Upper lobe of left lung (tissue), 6 donors: ENCODE measurements at regions not wholly inside any gene's neighbourhood (a gene's known extent, or its start where the extent isn't known, plus 50 kb on each side); places are given as distances from the start of the nearest gene placed in this dataset.
"Not testable (repeated sequence)": the region's sequence is repeated elsewhere in the genome, so short reads cannot be mapped to it uniquely, and the experiment has no call there.

Experiments
- ATAC-seq, 2 donors: fragments of 200-7000 bp; cut with Tn5 transposase; one replicate each; pipeline ENCODE4 v1.9.1; 2022; ENCODE audit warnings: mild to moderate bottlenecking in 2 of 2, moderate library complexity in 2 of 2; ENCODE audit not compliant: low FRiP score in 2 of 2
- DNase-seq, 2 donors: peaks; one replicate each; pipeline ENCODE4 v3.0.0-alpha.2; 2019 to 2020
- H3K27ac ChIP-seq, 4 donors: fragments of 200-600 bp; sonication (generic); one replicate each; pipeline ENCODE4 v1.5.1; 2016 to 2019
- H3K27me3 ChIP-seq, 4 donors: fragments of 200-600 bp; sonication (generic); one replicate each; pipeline ENCODE4 v1.5.1; 2017 to 2019
- H3K36me3 ChIP-seq, 4 donors: fragments of 200-600 bp; sonication (generic); one replicate each; pipeline ENCODE4 v1.5.1; 2016 to 2019
- H3K4me1 ChIP-seq, 4 donors: fragments of 200-600 bp; sonication (generic); one replicate each; pipeline ENCODE4 v1.5.1; 2018 to 2019
- H3K4me3 ChIP-seq, 4 donors: fragments of 200-600 bp; sonication (generic); one replicate each; pipeline ENCODE4 v1.5.1; 2017 to 2019; ENCODE audit warnings: mild to moderate bottlenecking in 2 of 4, moderate library complexity in 1 of 4
- H3K9me3 ChIP-seq, 4 donors: fragments of 200-600 bp; sonication (generic); one replicate each; pipeline ENCODE4 v1.5.1; 2018 to 2019
- EP300 ChIP-seq, 4 donors: sonication (generic); formaldehyde crosslinking; IDR thresholded peaks; one replicate each; pipeline ENCODE4 v1.5.1; 2017; ENCODE audit warnings: antibody characterized with exemption in 4 of 4, control low read depth in 2 of 4
- POLR2A ChIP-seq, 4 donors: fragments of 450-650 bp; IDR thresholded peaks; one replicate each; pipeline ENCODE4 v1.5.1; 2016 to 2017; ENCODE audit warnings: antibody characterized with exemption in 4 of 4, mild to moderate bottlenecking in 2 of 4
- POLR2AphosphoS5 ChIP-seq, 2 donors: sonication (generic); formaldehyde crosslinking; IDR thresholded peaks; one replicate each; pipeline ENCODE4 v1.5.1; 2017; ENCODE audit warnings: antibody characterized with exemption in 2 of 2
- WGBS, 2 donors: methylation state at CpG; one replicate each; pipeline ENCODE4 v1.1.5; 2017 to 2018; 5-methylcytosine and 5-hydroxymethylcytosine counted together
- TF ChIP-seq, protein P1 (sequence below), 6 experiments: fragments of 450-650 bp in 4 of 6; fragments of 200-600 bp in 2 of 6; sonication (generic) in 2 of 6; IDR thresholded peaks; one replicate each; pipeline ENCODE4 v1.5.1; 2016 to 2019; ENCODE audit warnings: antibody characterized with exemption in 6 of 6
- donor health status: DM: no; HTN: no; CAD: no; lungs with moderate emphysema.
- donor health status: DM: no; HTN: yes; CAD: no; lungs with severe emphysema.

- TF ChIP-seq EP300 (IDR thresholded peaks at IDR 0.05) = no peak
- no peak for TF ChIP-seq POLR2AphosphoS5 (IDR thresholded peaks at IDR 0.05)
- TF ChIP-seq, protein P1, sequence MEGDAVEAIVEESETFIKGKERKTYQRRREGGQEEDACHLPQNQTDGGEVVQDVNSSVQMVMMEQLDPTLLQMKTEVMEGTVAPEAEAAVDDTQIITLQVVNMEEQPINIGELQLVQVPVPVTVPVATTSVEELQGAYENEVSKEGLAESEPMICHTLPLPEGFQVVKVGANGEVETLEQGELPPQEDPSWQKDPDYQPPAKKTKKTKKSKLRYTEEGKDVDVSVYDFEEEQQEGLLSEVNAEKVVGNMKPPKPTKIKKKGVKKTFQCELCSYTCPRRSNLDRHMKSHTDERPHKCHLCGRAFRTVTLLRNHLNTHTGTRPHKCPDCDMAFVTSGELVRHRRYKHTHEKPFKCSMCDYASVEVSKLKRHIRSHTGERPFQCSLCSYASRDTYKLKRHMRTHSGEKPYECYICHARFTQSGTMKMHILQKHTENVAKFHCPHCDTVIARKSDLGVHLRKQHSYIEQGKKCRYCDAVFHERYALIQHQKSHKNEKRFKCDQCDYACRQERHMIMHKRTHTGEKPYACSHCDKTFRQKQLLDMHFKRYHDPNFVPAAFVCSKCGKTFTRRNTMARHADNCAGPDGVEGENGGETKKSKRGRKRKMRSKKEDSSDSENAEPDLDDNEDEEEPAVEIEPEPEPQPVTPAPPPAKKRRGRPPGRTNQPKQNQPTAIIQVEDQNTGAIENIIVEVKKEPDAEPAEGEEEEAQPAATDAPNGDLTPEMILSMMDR (IDR thresholded peaks at IDR 0.05) = no peak
- TF ChIP-seq POLR2A (IDR thresholded peaks at IDR 0.05) = no peak
- H3K27ac ChIP-seq = no peak overlapping the region
- H3K36me3 ChIP-seq = no peaks in the 10 kb centered on the region
- H3K4me1 ChIP-seq = peaks cover 0 to 7% (median 6%) of the 10 kb centered on the region in 4 donors
- no peak overlapping the region for H3K4me3 ChIP-seq
- WGBS, 2 donors = 89 to 94% methylated on average over 3 of the region's 3 CpGs
- no peaks in the 10 kb centered on the region for H3K27me3 ChIP-seq
- ATAC-seq (no peak), DNase-seq (no peak)
- no peaks in the 10 kb centered on the region for H3K9me3 ChIP-seq
Measured at GRCh38 chr5:67773411-67774266, 441.9 kb upstream of the PIK3R1 start.

DNA sequence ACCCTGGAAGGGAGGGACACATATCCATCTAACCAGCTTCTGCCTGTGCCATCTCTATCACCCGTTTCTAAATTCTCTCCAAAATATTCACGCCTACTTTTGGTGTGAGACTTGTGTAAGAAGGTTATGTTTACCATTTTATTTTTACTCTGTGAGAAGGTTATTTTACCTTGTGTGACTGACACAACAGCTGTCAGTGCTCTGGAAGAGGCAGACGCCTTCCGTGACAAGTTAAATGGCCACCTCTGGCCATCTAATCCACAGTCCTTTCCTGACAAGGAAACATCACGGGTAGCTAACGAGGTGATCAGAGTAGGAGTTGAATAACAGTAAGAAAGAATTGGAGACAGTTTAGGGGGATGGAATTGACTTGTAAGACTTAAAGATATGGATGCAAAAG is 443.8 kb upstream of the PIK3R1 start:
- no peak overlapping the region for H3K27ac ChIP-seq
- H3K4me1 ChIP-seq = peaks cover 0 to 7% (median 6%) of the 10 kb centered on the region in 4 donors
- WGBS, 2 donors = 87 to 93% methylated on average over 6 of the region's 6 CpGs
- no peaks in the 10 kb centered on the region for H3K27me3 ChIP-seq
- H3K36me3 ChIP-seq = no peaks in the 10 kb centered on the region
- TF ChIP-seq POLR2AphosphoS5 (IDR thresholded peaks at IDR 0.05) (no peak), EP300 (IDR thresholded peaks at IDR 0.05) (no peak), POLR2A (IDR thresholded peaks at IDR 0.05) (no peak)
- TF ChIP-seq, protein P1 (IDR thresholded peaks at IDR 0.05) = no peak
- ATAC-seq (no peak), DNase-seq (no peak)
- no peak overlapping the region for H3K4me3 ChIP-seq
- H3K9me3 ChIP-seq = no peaks in the 10 kb centered on the region

- 47 to 51% methylated on average over 2 of the region's 2 CpGs for WGBS, 2 donors
- ATAC-seq (no peak), DNase-seq (no peak)
- no peak overlapping the region for H3K27ac ChIP-seq
- H3K4me3 ChIP-seq = no peak overlapping the region
- H3K9me3 ChIP-seq = no peaks in the 10 kb centered on the region
- H3K36me3 ChIP-seq = no peaks in the 10 kb centered on the region
- TF ChIP-seq EP300 (IDR thresholded peaks at IDR 0.05) = no peak
- TF ChIP-seq, protein P1 (IDR thresholded peaks at IDR 0.05) = no peak
- TF ChIP-seq POLR2A (IDR thresholded peaks at IDR 0.05) = no peak
- no peak for TF ChIP-seq POLR2AphosphoS5 (IDR thresholded peaks at IDR 0.05)
- peaks cover 0 to 7% (median 6%) of the 10 kb centered on the region in 4 donors for H3K4me1 ChIP-seq
- no peaks in the 10 kb centered on the region for H3K27me3 ChIP-seq
Measured at GRCh38 chr5:67771221-67771620, 444.3 kb upstream of the PIK3R1 start.

DNA sequence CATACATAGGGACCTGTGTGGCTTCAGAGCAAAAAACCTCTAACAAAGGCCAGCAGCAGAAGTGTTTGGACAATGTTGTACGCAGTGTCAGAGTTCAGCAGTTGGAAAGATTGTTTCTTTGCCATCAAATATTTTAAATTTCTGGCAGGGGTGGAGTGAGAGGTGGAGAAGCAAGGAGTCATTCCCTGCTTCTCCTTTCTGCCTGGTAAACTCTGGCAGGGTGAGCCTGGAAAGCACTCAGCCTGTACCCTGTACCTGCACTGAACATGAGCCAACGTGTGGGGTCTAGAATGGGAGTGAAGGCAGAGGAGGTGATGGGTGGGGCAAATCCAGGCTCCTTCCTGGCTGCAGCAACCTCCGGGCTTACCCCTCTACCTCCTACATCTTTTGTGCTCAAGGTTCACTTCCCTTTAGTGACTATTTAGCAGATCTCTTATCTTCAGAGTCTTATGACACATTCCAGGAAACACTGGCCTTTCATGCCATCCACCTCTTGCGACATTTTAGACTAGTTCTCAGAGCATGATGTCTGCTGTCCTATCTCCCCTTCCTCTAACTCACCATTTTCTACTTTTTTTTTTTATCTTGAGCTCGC is 445.0 kb upstream of the PIK3R1 start:
- Histone ChIP-seq H3K27ac (no peak overlapping the region), H3K27me3 (no peaks in the 10 kb centered on the region), H3K36me3 (no peaks in the 10 kb centered on the region), H3K9me3 (no peaks in the 10 kb centered on the region), H3K4me1 (peaks cover 0 to 7% (median 6%) of the 10 kb centered on the region in 4 donors), H3K4me3 (no peak overlapping the region)
- peak; percentile 35 to 62 for ATAC-seq
- no peak for TF ChIP-seq POLR2A (IDR thresholded peaks at IDR 0.05)
- TF ChIP-seq POLR2AphosphoS5 (IDR thresholded peaks at IDR 0.05) = no peak
- DNase-seq = no peak
- WGBS, 2 donors = 34 to 38% methylated on average over 5 of the region's 5 CpGs

DNA sequence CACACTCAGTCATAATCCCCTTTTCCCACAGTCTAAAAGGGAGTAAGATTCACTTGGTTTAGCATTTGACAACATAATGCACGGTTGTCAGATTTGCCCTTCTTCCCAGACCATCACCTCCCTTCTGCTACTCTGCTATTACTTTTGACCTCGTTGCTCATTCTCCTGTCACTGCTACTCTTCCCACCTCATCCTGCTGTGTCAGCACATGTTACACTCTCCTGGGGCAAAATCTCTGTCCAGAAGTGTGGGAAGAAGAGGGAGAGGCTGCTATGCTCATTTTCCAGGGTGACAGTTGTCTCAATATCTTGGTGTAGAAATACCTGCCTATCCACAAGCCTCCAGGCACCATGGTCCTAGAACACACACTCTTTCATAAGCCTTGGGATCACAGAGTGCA is 449.9 kb upstream of the PIK3R1 start:
- Histone ChIP-seq H3K4me1 (peaks cover 0 to 6% (median 5%) of the 10 kb centered on the region in 4 donors), H3K9me3 (no peaks in the 10 kb centered on the region), H3K27me3 (no peaks in the 10 kb centered on the region), H3K27ac (no peak overlapping the region), H3K36me3 (no peaks in the 10 kb centered on the region), H3K4me3 (no peak overlapping the region)
- TF ChIP-seq POLR2A (IDR thresholded peaks at IDR 0.05) (no peak), POLR2AphosphoS5 (IDR thresholded peaks at IDR 0.05) (no peak), EP300 (IDR thresholded peaks at IDR 0.05) (no peak)
- TF ChIP-seq, protein P1 (IDR thresholded peaks at IDR 0.05) = no peak
- DNase-seq (no peak), ATAC-seq (no peak)
- 77 to 88% methylated on average over 2 of the region's 2 CpGs for WGBS, 2 donors

DNA sequence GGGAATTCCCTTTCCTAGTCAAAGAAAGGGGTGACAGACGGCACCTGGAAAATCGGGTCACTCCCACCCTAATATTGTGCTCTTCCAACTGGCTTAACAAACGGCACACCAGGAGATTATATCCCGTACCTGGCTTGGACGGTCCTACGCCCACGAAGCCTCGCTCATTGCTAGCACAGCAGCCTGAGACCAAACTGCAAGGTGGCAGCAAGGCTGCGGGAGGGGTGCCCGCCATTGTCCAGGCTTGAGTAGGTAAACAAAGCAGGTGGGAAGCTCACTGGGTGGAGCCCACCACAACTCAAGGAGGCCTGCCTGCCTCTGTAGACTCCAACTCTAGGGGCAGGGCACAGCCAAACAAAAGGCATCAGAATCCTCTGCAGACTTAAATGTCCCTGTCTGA is 457.8 kb upstream of the PIK3R1 start:
- H3K27ac ChIP-seq, H3K36me3 ChIP-seq, H3K4me1 ChIP-seq, H3K9me3 ChIP-seq, ATAC-seq, H3K27me3 ChIP-seq, H3K4me3 ChIP-seq: not testable (repeated sequence)
- DNase-seq = peak in 1 of 2 donors; percentile 41
- 97 to 98% methylated on average over 8 to 10 of the region's 10 CpGs for WGBS, 2 donors
